Activated T-helper 2 cell treated with anti-CD3 and anti-CD28 coated beads, Interferon-gamma antibody, Interleukin-2, Interleukin-4, amounts not matched to agents 10 μg/mL and 5 μg/mL and 100 μg/mL, durations not matched to agents 14 hours and 24 hours and 36 hours (primary cell): ENCODE measurements at regions not wholly inside any gene's neighbourhood (a gene's known extent, or its start where the extent isn't known, plus 50 kb on each side); places are given as distances from the start of the nearest gene placed in this dataset.
"Not testable (repeated sequence)": the region's sequence is repeated elsewhere in the genome, so short reads cannot be mapped to it uniquely, and the experiment has no call there.

Source experiments
- DNase-seq: peaks from one replicate; pipeline ENCODE4 v3.0.0; 2021; ENCODE audit warnings: low spot score
- H3K27ac Mint-ChIP-seq: one replicate; pipeline ENCODE4 v1.8.0; 2021; ENCODE audit warnings: mixed read lengths
- H3K27me3 Mint-ChIP-seq: one replicate; pipeline ENCODE4 v1.8.0; 2021; ENCODE audit warnings: low read depth, mixed read lengths
- H3K36me3 Mint-ChIP-seq: one replicate; pipeline ENCODE4 v1.8.0; 2021; ENCODE audit warnings: low read depth, mixed read lengths
- H3K4me1 Mint-ChIP-seq: one replicate; pipeline ENCODE4 v1.8.0; 2021; ENCODE audit warnings: low read depth, mixed read lengths
- H3K4me3 Mint-ChIP-seq: one replicate; pipeline ENCODE4 v1.8.0; 2021; ENCODE audit warnings: low read depth, mild to moderate bottlenecking, moderate library complexity, mixed read lengths
- H3K9me3 Mint-ChIP-seq: one replicate; pipeline ENCODE4 v1.8.0; 2021; ENCODE audit warnings: mixed read lengths
- intact Hi-C: fragments of 100-400 bp; cut with micrococcal nuclease; formaldehyde crosslinking; loops from one replicate; pipeline ENCODE4 v1.15.1; 2023

DNA sequence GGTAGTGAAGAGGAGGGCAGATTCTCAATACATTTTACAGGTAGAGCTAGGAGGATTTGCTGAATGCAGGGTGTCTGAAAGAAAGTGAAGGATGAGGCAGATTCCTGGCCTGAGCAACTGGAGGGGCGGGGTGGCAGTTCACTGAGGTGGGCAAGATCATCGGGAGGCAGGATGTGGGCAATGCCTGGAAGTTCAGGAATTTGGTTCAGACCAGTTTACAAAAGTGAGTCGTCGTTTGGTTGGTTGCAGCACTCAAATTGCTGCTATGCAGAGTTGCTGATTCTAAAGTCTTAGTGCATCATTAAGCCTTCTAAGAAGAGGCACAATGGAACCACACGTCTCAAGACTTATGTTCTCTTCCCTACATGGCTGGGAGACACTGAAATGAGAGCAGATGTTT is 134.0 kb downstream of the MFSD1 start:
- intact Hi-C loops = no loop called here
- Mint-ChIP-seq H3K9me3 (no peaks in the 10 kb centered on the region), H3K36me3 (no peaks in the 10 kb centered on the region), H3K27me3 (no peaks in the 10 kb centered on the region), H3K4me1 (no peaks in the 10 kb centered on the region), H3K27ac (no peak overlapping the region), H3K4me3 (no peak overlapping the region)
- no peak for DNase-seq

DNA sequence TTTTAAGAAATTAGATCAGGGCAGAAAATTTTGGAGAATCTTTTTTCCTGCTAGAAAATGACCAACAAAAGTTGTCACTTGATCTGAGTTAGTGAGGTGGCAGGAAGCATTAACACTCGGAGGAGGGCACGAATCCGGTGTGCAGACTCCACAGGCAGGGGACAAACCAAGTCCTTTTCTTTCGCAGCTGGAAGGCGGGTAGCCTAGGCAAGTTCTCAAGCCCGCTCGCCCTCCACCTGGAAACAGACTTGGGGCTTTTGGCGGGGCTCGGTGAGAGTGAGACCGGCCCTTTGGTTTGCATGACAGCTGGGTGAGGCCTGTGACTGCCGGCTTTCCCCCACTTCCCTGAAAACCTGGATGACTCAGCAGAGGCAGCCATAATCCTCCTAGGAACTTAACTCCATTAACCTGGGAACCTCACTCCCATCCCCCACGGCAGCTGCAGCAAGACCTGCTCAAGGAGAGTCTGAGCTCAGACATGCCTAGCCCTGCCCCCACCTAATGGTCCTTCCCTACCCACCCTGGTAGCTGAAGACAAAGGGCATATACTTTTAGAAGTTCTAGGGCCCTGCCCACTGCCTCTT is 134.8 kb downstream of the MFSD1 start:
- no peak for DNase-seq
- no peaks in the 10 kb centered on the region for H3K27me3 Mint-ChIP-seq
- H3K27ac Mint-ChIP-seq = no peak overlapping the region
- H3K36me3 Mint-ChIP-seq = no peaks in the 10 kb centered on the region
- no peaks in the 10 kb centered on the region for H3K4me1 Mint-ChIP-seq
- H3K4me3 Mint-ChIP-seq = no peak overlapping the region
- intact Hi-C loops = no loop called here
- H3K9me3 Mint-ChIP-seq = no peaks in the 10 kb centered on the region

DNA sequence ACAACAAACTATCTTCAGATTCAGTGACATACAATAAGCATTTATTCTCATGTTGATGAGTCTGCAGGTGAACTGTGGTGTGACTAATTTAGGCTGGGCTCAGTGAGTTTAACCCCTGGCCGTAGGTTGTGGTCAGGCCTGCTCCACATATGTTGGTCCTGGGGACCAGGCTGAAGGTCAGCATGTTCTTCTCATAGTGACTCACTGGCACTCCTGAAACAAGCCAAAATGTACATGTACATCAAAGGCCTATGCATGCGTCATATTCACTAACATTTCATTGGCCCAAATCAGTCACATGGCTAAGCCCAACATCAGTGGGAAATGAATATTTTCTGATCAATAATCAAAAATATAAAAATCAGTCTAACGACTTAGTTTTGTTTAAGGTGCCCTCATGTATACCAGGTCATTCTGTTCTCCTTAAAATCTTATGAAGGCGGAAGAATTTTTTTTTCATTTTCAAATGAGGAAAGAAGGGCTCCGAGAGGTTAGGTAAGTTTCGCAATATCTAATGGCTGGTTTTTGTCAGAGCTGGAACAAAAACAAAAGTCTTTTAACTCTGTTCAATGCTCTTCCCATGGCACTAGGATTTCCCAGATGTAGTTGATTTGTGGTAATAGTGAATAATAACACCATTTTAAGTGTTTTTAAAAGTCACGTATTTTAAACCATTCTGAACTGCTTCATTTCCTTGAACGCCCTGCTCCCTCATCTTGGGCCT is 148.5 kb downstream of the MFSD1 start:
- Mint-ChIP-seq H3K4me3 (no peak overlapping the region), H3K4me1 (no peaks in the 10 kb centered on the region), H3K27me3 (no peaks in the 10 kb centered on the region), H3K36me3 (no peaks in the 10 kb centered on the region), H3K27ac (no peak overlapping the region), H3K9me3 (no peaks in the 10 kb centered on the region)
- DNase-seq = no peak
- intact Hi-C loops = no loop called here

DNA sequence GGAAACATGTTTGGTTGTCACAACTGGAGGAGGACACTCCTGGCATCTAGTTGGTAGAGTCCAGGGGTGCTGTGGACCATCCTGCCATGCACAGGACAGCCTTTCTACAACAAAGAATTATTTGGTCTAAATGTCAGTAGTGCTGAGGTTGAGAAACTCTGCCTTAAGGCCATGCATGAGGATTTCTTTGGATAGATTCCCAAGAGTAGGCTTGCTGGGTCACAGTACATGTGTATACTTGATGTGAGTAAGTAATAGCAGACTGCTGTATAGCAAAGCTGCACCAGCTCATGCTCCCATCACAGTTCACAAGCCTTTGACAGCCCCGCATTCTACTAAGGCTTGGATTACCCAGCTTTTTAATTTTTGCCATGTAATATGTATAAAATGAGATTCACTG is 151.3 kb downstream of the MFSD1 start:
- Mint-ChIP-seq H3K9me3 (no peaks in the 10 kb centered on the region), H3K27ac (no peak overlapping the region), H3K4me3 (no peak overlapping the region), H3K36me3 (no peaks in the 10 kb centered on the region), H3K4me1 (no peaks in the 10 kb centered on the region), H3K27me3 (no peaks in the 10 kb centered on the region)
- DNase-seq = no peak
- intact Hi-C loops = no loop called here

DNA sequence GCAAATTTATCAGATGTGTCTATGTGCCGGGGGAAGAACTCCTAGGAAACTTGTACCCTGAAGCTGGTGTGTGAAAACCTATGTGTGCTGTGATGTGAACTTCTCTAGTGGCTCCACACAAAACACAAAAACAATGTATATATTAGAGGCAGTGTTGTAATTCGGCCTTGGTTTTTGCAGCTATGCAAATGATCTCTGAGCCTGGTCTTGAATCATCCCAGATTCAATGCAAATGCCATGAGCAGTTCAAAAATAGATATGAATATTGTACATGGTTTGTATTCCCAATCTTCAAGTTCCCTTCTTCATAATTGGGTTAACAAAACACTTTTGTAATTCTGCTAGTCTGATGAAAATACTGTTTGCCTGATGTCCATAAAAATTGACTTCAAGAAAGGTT is 152.6 kb downstream of the MFSD1 start:
- intact Hi-C loops = no loop called here

DNA sequence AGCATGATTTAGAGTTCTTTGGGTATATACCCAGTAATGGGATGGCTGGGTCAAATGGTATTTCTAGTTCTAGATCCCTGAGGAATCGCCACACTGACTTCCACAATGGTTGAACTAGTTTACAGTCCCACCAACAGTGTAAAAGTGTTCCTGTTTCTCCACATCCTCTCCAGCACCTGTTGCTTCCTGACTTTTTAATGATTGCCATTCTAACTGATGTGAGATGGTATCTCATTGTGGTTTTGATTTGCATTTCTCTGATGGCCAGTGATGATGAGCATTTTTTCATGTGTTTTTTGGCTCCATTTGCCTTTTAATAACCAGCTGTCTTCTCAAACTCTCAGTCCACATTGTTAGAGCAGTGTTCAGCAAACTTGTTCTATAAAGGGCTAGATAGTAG is 155.9 kb downstream of the MFSD1 start:
- DNase-seq, H3K36me3 Mint-ChIP-seq, H3K27ac Mint-ChIP-seq, H3K4me1 Mint-ChIP-seq, intact Hi-C loops, H3K27me3 Mint-ChIP-seq, H3K9me3 Mint-ChIP-seq, H3K4me3 Mint-ChIP-seq: not testable (repeated sequence)

More for the DNA sequence above, 152.6 kb downstream of the MFSD1 start:
- H3K27me3 Mint-ChIP-seq = no peaks in the 10 kb centered on the region
- DNase-seq = no peak
- H3K4me3 Mint-ChIP-seq = no peak overlapping the region
- no peaks in the 10 kb centered on the region for H3K9me3 Mint-ChIP-seq
- H3K4me1 Mint-ChIP-seq = no peaks in the 10 kb centered on the region
- no peak overlapping the region for H3K27ac Mint-ChIP-seq
- H3K36me3 Mint-ChIP-seq = no peaks in the 10 kb centered on the region

DNA sequence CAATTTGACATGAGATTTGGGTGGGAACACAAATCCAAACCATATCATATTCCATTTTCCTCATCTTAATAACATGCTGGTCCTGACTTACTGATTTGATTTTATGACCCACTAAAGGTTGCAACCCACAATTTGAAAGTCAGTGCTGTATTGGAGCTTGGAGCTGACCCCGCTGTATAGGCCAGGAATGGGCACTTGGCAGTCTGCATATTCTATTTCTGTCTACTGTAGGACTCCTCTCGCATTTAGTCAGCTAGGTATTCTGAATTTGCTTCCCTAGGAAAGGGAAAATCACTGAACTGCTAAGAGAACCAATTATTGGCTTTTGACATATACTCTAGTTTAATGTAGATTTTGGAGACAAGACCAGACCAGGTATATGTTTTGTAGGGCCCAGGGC is 157.0 kb downstream of the MFSD1 start:
- intact Hi-C loops = no loop called here
- H3K9me3 Mint-ChIP-seq = no peaks in the 10 kb centered on the region
- H3K27ac Mint-ChIP-seq = no peak overlapping the region
- no peaks in the 10 kb centered on the region for H3K27me3 Mint-ChIP-seq
- no peaks in the 10 kb centered on the region for H3K36me3 Mint-ChIP-seq
- H3K4me3 Mint-ChIP-seq = no peak overlapping the region
- no peak for DNase-seq
- H3K4me1 Mint-ChIP-seq = no peaks in the 10 kb centered on the region

DNA sequence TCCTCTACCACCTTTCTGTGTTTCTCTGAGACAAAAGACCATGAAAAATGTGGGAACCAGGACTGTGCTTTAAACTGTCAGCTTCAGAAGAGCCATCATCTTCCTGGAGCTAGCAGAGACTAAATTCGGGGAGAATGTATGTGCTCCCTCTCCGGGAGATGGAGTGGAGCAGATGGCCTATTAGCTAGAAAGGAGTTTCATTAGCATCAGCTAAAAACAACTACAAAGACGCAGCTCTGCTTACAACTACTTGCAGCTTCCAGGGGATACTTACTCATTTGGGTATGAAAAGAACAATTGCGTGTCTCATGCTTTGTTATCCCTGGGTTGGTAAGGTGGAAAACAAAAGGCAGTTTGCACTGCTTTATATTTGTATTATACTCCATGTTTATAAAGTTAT is 159.6 kb downstream of the MFSD1 start:
- Mint-ChIP-seq H3K4me1 (no peaks in the 10 kb centered on the region), H3K9me3 (no peaks in the 10 kb centered on the region), H3K4me3 (no peak overlapping the region), H3K27ac (no peak overlapping the region), H3K27me3 (no peaks in the 10 kb centered on the region), H3K36me3 (no peaks in the 10 kb centered on the region)
- no peak for DNase-seq
- intact Hi-C loops = no loop called here

DNA sequence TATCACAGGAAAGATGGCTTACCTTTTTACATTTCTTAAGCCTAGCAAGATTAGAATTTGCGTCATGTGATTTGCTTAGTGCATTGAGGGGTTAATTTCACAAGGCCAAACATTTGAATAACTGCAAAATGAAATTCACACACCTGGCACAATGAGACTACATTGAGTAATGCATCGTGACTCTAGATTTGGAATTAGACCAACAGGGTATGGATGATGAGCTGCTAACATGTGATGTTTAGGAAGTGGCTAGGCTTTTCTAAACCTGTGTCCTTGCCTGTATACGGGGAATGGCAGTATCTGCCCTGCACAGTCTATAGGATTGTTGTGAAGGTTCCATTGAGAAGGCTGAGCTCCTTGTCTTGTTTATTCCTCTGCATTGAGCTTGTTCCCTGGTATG is 160.1 kb downstream of the MFSD1 start:
- no peaks in the 10 kb centered on the region for H3K4me1 Mint-ChIP-seq
- no peak overlapping the region for H3K27ac Mint-ChIP-seq

DNA sequence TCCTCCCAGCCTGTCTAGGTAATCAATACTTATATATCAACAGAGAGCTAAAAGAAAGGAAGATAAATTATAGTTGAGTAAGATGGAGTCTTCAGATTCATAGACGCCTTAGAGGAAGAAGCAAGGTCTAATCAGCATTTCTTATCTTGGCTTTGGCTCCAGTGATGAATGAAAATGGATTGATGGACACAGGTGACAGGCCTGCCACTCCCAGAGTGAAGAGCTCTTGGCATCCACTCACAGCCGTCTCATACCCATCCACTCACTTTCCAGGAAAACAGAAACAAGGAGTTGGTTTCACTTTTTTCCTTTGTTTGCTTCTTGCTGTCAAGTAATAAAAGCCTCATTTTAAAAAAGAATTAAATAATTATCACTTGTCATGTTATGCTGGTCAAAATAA is 168.2 kb downstream of the MFSD1 start:
- Mint-ChIP-seq H3K27me3 (no peaks in the 10 kb centered on the region), H3K4me1 (no peaks in the 10 kb centered on the region), H3K9me3 (no peaks in the 10 kb centered on the region), H3K27ac (no peak overlapping the region), H3K4me3 (no peak overlapping the region), H3K36me3 (no peaks in the 10 kb centered on the region)
- no peak for DNase-seq
- intact Hi-C loops = no loop called here

More for the DNA sequence above, 160.1 kb downstream of the MFSD1 start:
- H3K36me3 Mint-ChIP-seq = no peaks in the 10 kb centered on the region
- no peak for DNase-seq
- no peaks in the 10 kb centered on the region for H3K27me3 Mint-ChIP-seq
- intact Hi-C loops = no loop called here
- no peaks in the 10 kb centered on the region for H3K9me3 Mint-ChIP-seq
- no peak overlapping the region for H3K4me3 Mint-ChIP-seq

DNA sequence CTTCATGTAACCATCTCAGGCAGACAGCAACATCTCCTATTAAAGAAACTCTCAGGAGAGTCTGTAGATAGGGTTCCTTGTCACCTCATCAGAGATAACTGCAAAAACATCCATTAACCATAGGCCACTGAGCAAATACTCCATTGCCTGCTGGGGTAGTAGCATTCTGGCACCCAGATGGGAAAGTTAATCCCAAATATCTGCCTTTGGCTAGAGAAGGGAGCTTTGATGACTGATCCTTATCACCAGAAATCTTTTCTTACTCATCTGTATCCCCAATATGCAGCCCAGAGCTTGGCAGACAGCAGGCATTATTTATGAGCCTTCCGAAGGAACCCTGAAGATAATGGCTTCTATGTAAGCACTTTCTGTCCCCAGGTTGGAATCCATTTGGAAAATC is 173.1 kb downstream of the MFSD1 start:
- intact Hi-C loops = no loop called here
- Mint-ChIP-seq H3K9me3 (no peaks in the 10 kb centered on the region), H3K27ac (no peak overlapping the region), H3K36me3 (no peaks in the 10 kb centered on the region), H3K4me1 (no peaks in the 10 kb centered on the region), H3K4me3 (no peak overlapping the region), H3K27me3 (no peaks in the 10 kb centered on the region)
- no peak for DNase-seq

DNA sequence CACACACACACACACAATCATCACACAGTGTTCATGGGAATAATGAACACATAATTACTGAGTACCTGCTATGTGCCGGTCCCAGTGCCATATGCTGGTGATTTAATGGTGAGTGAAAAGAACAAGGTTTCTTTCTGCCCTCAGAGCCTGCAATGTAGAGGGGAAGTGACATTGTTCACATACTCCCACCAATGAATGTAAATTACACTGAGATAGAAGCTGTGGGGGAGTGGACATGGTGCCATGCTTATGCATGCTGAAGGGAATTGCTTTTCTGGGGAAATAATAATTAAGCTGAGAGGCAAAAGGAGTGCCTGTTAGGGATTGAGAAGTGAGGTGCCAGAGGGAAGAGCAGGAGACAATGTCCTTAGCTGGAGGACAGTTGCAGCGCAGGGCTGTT is 175.1 kb downstream of the MFSD1 start:
- H3K27ac Mint-ChIP-seq = no peak overlapping the region
- no peaks in the 10 kb centered on the region for H3K4me1 Mint-ChIP-seq
- no peaks in the 10 kb centered on the region for H3K9me3 Mint-ChIP-seq
- H3K36me3 Mint-ChIP-seq = no peaks in the 10 kb centered on the region
- no peaks in the 10 kb centered on the region for H3K27me3 Mint-ChIP-seq
- no peak overlapping the region for H3K4me3 Mint-ChIP-seq
- DNase-seq = no peak
- intact Hi-C loops = no loop called here

DNA sequence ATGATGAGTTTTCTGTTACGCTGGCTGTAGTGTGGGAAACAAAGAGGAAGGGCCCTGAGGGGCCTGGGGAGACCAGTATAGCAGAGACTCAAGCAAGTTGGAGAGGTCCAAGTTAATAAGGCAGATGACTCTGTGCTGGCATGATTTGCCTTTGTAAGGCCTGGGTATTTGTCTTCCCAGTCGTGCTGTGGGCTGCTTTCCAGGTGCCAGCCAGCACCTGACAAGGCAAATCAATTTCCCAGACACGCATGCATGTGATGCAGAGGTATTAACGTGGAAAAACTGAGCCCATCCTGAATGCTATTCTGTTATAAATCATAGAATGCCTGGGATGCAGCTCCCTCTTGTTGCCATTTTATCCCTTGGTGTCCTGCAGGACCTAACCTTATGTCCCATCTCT is 175.6 kb downstream of the MFSD1 start:
- intact Hi-C loops = no loop called here
- Mint-ChIP-seq H3K27me3 (no peaks in the 10 kb centered on the region), H3K27ac (no peak overlapping the region), H3K4me1 (no peaks in the 10 kb centered on the region), H3K9me3 (no peaks in the 10 kb centered on the region), H3K4me3 (no peak overlapping the region), H3K36me3 (no peaks in the 10 kb centered on the region)
- no peak for DNase-seq
